PC-3 (cell line): ENCODE measurements at regions not wholly inside any gene's neighbourhood (a gene's known extent, or its start where the extent isn't known, plus 50 kb on each side); places are given as distances from the start of the nearest gene placed in this dataset.

Experiments
- ATAC-seq: fragments of 200-7000 bp; cut with Tn5 transposase; 2 replicates; pipeline ENCODE4 v1.9.1; 2020; ENCODE audit warnings: mild to moderate bottlenecking, moderate library complexity
- BruUV-seq: library from RNA; stranded (reverse); fragments of 400-500 nt; replicated peaks from 2 replicates; lab custom pipeline; 2021; lab: Mats Ljungman, UMichigan
- CTCF ChIA-PET: fragments of 300-600 bp; sonication (Branson Sonifier 250); formaldehyde crosslinking; loops from one replicate; lab custom pipeline; 2022; ENCODE audit warnings: antibody characterized with exemption; lab: Charles Lee
- POLR2A ChIA-PET: fragments of 300-600 bp; sonication (Branson Sonifier 250); formaldehyde crosslinking; loops from one replicate; lab custom pipeline; 2022; ENCODE audit warnings: antibody characterized with exemption; ENCODE audit not compliant: unreplicated experiment; lab: Charles Lee
- DNase-seq: peaks from one replicate; pipeline ENCODE4 v3.0.0-alpha.2; 2015
- H2AFZ ChIP-seq: fragments of 300-600 bp; sonication (generic); 2 replicates; pipeline ENCODE4 v1.6.0; 2016; ENCODE audit warnings: antibody characterized with exemption, low read length
- H3F3A ChIP-seq: fragments of 300-600 bp; sonication (generic); one replicate; pipeline ENCODE4 v1.6.0; 2017; ENCODE audit warnings: antibody characterized with exemption, low read length, control low read depth, mild to moderate bottlenecking; ENCODE audit not compliant: unreplicated experiment
- H3K27ac ChIP-seq: fragments of 300-600 bp; sonication (generic); 2 replicates; pipeline ENCODE4 v1.5.1; 2016; ENCODE audit warnings: mild to moderate bottlenecking, low read length
- H3K27me3 ChIP-seq: fragments of 300-600 bp; sonication (generic); 2 replicates; pipeline ENCODE4 v1.6.1; 2016; ENCODE audit warnings: low read length, mixed read lengths
- H3K36me3 ChIP-seq: fragments of 300-600 bp; sonication (generic); 2 replicates; pipeline ENCODE4 v1.6.1; 2016; ENCODE audit warnings: low read depth, mixed run types, low read length, mixed read lengths
- H3K4me1 ChIP-seq: fragments of 300-600 bp; sonication (generic); 2 replicates; pipeline ENCODE4 v1.5.1; 2016; ENCODE audit warnings: low read length; ENCODE audit not compliant: insufficient read depth
- H3K4me2 ChIP-seq: fragments of 300-600 bp; sonication (generic); 2 replicates; pipeline ENCODE4 v1.6.0; 2016; ENCODE audit warnings: low read length
- H3K4me3 ChIP-seq: fragments of 300-600 bp; sonication (generic); 2 replicates; pipeline ENCODE4 v1.5.1; 2016; ENCODE audit warnings: mild to moderate bottlenecking, low read length, mixed read lengths
- H3K79me2 ChIP-seq: fragments of 300-600 bp; sonication (generic); 2 replicates; pipeline ENCODE4 v1.6.1; 2017; ENCODE audit warnings: low read length, mixed read lengths
- H3K9ac ChIP-seq: fragments of 300-600 bp; sonication (generic); 2 replicates; pipeline ENCODE4 v1.6.0; 2016; ENCODE audit warnings: mild to moderate bottlenecking, low read length
- H3K9me2 ChIP-seq: fragments of 300-600 bp; sonication (generic); replicated peaks from 2 replicates; pipeline ENCODE4 v1.6.1; 2016; ENCODE audit warnings: mixed run types, low read length, mixed read lengths
- H3K9me3 ChIP-seq: fragments of 300-600 bp; sonication (generic); 2 replicates; pipeline ENCODE4 v1.6.1; 2016; ENCODE audit warnings: low read length, mixed read lengths
- H4K20me1 ChIP-seq: fragments of 300-600 bp; sonication (generic); 2 replicates; pipeline ENCODE4 v1.6.1; 2016; ENCODE audit warnings: low read length, mixed read lengths
- EZH2 ChIP-seq: fragments of 300-600 bp; sonication (generic); IDR thresholded peaks from one replicate; pipeline ENCODE4 v1.6.1; 2017; ENCODE audit warnings: antibody characterized with exemption, mild to moderate bottlenecking, low read length; ENCODE audit not compliant: unreplicated experiment
- EZH2phosphoT487 ChIP-seq: fragments of 300-600 bp; sonication (generic); IDR thresholded peaks from 2 replicates; pipeline ENCODE4 v1.6.1; 2018; ENCODE audit warnings: mild to moderate bottlenecking, antibody characterized with exemption, low read length, borderline replicate concordance
- intact Hi-C: fragments of 100-400 bp; cut with micrococcal nuclease; formaldehyde crosslinking; loops from 2 replicates; pipeline ENCODE4 v1.9.0; 2023
- TF ChIP-seq, protein P1 (sequence below): fragments of 300-600 bp; sonication (generic); conservative IDR thresholded peaks from 2 replicates; pipeline ENCODE4 v1.5.1; 2017; ENCODE audit warnings: antibody characterized with exemption, low read depth, mild to moderate bottlenecking, low read length

GRCh38 chr5:56760723-56761122 is 54.6 kb upstream of the MAP3K1 start:
- Histone ChIP-seq H3K27me3 (no peaks in the 10 kb centered on the region), H3K36me3 (no peaks in the 10 kb centered on the region), H3K9me2 (no peaks in the 10 kb centered on the region), H3K9ac (no peak overlapping the region), H3K4me1 (peaks cover 22% of the 10 kb centered on the region), H3K4me2 (no peak overlapping the region), H2AFZ (no peak overlapping the region), H3K27ac (no peak overlapping the region), H3K79me2 (no peaks in the 10 kb centered on the region), H3F3A (no peaks in the 10 kb centered on the region), H3K4me3 (no peak overlapping the region), H4K20me1 (no peaks in the 10 kb centered on the region), H3K9me3 (no peaks in the 10 kb centered on the region)
- no peak for TF ChIP-seq EZH2phosphoT487
- ATAC-seq: no peak
- no TSS peak for BruUV-seq
- DNase-seq: no peak
- CTCF ChIA-PET: no interaction called here
- POLR2A ChIA-PET: no interaction called here
- intact Hi-C loops: no loop called here

DNA sequence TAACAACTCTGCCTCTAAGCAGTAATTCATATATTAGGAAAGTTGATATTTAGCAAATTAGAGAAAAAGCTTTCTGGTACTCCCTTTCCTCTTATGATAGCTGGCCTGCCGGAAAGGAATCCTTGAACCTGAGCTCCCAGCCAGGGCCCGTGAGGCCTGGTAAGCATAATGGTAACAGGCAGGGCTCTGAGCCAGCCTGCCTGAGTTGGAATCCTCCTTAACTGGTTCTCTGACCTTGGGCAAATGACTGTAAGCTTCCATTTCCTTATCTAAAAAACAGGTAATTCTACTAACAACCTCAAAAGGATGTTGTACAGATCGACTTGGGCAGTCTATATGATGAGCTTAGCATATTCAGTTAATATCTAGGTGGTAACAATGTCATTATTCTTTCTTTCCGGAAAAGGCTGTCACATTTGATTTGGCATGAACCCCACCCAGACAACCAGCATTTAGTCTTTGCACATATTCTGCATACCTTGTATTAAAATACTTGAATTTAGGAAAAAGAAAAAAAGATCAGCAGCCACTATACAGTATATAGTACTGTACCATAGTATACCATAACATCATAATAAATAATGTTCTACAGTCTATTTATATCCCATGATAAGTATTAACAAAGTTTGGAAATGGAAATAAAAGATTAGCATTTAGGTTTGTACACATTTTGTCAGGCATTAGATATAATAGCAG is 55.7 kb upstream of the MAP3K1 start:
- Histone ChIP-seq H3K4me3 (no peak overlapping the region), H3K9ac (no peak overlapping the region), H3F3A (no peaks in the 10 kb centered on the region), H3K27ac (no peak overlapping the region), H3K9me3 (no peaks in the 10 kb centered on the region), H3K79me2 (no peaks in the 10 kb centered on the region), H3K36me3 (no peaks in the 10 kb centered on the region), H3K27me3 (no peaks in the 10 kb centered on the region), H4K20me1 (no peaks in the 10 kb centered on the region), H3K9me2 (no peaks in the 10 kb centered on the region), H3K4me2 (no peak overlapping the region), H3K4me1 (peaks cover 22% of the 10 kb centered on the region), H2AFZ (no peak overlapping the region)
- POLR2A ChIA-PET: no interaction called here
- ATAC-seq (no peak), DNase-seq (peak; percentile 14)
- intact Hi-C loops: no loop called here
- no TSS peak for BruUV-seq
- CTCF ChIA-PET: no interaction called here
- TF ChIP-seq EZH2: no peak
- TF ChIP-seq EZH2phosphoT487: no peak
- TF ChIP-seq, protein P1, sequence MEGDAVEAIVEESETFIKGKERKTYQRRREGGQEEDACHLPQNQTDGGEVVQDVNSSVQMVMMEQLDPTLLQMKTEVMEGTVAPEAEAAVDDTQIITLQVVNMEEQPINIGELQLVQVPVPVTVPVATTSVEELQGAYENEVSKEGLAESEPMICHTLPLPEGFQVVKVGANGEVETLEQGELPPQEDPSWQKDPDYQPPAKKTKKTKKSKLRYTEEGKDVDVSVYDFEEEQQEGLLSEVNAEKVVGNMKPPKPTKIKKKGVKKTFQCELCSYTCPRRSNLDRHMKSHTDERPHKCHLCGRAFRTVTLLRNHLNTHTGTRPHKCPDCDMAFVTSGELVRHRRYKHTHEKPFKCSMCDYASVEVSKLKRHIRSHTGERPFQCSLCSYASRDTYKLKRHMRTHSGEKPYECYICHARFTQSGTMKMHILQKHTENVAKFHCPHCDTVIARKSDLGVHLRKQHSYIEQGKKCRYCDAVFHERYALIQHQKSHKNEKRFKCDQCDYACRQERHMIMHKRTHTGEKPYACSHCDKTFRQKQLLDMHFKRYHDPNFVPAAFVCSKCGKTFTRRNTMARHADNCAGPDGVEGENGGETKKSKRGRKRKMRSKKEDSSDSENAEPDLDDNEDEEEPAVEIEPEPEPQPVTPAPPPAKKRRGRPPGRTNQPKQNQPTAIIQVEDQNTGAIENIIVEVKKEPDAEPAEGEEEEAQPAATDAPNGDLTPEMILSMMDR: no peak

DNA sequence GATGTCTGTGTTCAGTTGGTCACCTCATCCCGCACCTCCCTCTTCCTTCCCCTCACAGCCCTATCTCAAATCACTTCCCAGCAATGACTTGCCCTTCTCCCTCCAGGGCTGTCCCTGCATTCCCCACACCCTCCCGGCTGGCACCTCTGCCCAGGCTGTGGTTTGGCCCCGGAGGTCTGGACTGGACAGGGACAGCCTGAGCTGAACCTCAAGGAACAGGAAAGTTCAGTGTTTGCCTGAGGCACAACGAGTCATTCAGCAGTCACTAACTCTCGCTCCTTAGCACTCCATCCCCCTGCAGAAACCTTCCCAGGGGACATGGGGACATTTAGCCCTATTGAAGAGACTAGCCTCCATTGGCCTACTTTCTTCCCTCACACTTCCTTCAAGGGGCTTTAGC is 58.3 kb upstream of the MAP3K1 start:
- TF ChIP-seq, protein P1: no peak
- no peak for TF ChIP-seq EZH2
- no peak for TF ChIP-seq EZH2phosphoT487
- Histone ChIP-seq H3K9me3 (no peaks in the 10 kb centered on the region), H3K27ac (peak overlapping the region; percentile 34; the same call in 1 of the 2 replicates), H3K9ac (no peak overlapping the region), H3F3A (no peaks in the 10 kb centered on the region), H3K4me1 (peaks cover 15% of the 10 kb centered on the region; the same call in 1 of the 2 replicates), H3K9me2 (no peaks in the 10 kb centered on the region), H2AFZ (0 out of 2 replicates have a peak overlapping the region, but pooled peaks have one; percentile 30), H3K36me3 (no peaks in the 10 kb centered on the region), H3K27me3 (no peaks in the 10 kb centered on the region), H4K20me1 (no peaks in the 10 kb centered on the region), H3K4me2 (peak overlapping the region; percentile 22; the same call in 1 of the 2 replicates), H3K79me2 (no peaks in the 10 kb centered on the region), H3K4me3 (no peak overlapping the region)
- POLR2A ChIA-PET: no interaction called here
- intact Hi-C loops: no loop called here
- DNase-seq (peak; percentile 77), ATAC-seq (peak; percentile 81)
- CTCF ChIA-PET: no interaction called here
- BruUV-seq: no TSS peak
